Keratinocyte (primary cell): ENCODE measurements at regions not wholly inside any gene's neighbourhood (a gene's known extent, or its start where the extent isn't known, plus 50 kb on each side); places are given as distances from the start of the nearest gene placed in this dataset.

ENCODE experiments used
- DNase-seq: peaks from one replicate; pipeline ENCODE4 v3.0.0-alpha.2; 2011; ENCODE audit warnings: low read depth, missing footprints, low spot score
- FAIRE-seq: peaks from 2 replicates; lab custom pipeline; 2011; peaks lifted over from hg19 to GRCh38; lab: Jason Lieb, UNC
- H2AFZ ChIP-seq: 2 replicates; pipeline ENCODE4 v1.6.0; 2012; ENCODE audit warnings: low read length, control low read depth, inconsistent platforms; ENCODE audit not compliant: control insufficient read depth
- H3K27ac ChIP-seq: 2 replicates; pipeline ENCODE4 v1.5.1; 2011; ENCODE audit warnings: low read length; ENCODE audit not compliant: control insufficient read depth, insufficient read depth
- H3K27me3 ChIP-seq: 3 replicates; pipeline ENCODE4 v1.6.0; 2011; ENCODE audit warnings: low read length; ENCODE audit not compliant: control insufficient read depth, insufficient read depth; ENCODE audit errors: extremely low read depth
- H3K36me3 ChIP-seq, 2 experiments: 2 replicates in 1 of 2; 3 replicates in 1 of 2; pipeline ENCODE4 v1.5.1; 2011; ENCODE audit warnings: low read length in 2 of 2, mild to moderate bottlenecking in 1 of 2; ENCODE audit not compliant: control insufficient read depth in 2 of 2, insufficient read depth in 2 of 2; ENCODE audit errors: extremely low read depth in 1 of 2
- H3K4me1 ChIP-seq: 3 replicates; pipeline ENCODE4 v1.5.1; 2011; ENCODE audit warnings: low read length; ENCODE audit not compliant: control insufficient read depth, insufficient read depth; ENCODE audit errors: extremely low read depth
- H3K4me2 ChIP-seq: 3 replicates; pipeline ENCODE4 v1.6.0; 2011; ENCODE audit warnings: low read depth, low read length; ENCODE audit not compliant: control insufficient read depth, insufficient read depth; ENCODE audit errors: extremely low read depth
- H3K4me3 ChIP-seq, 3 experiments: fragments of 200-600 bp in 1 of 3; sonication (generic) in 1 of 3; 2 replicates in 2 of 3; 3 replicates in 1 of 3; pipeline ENCODE4 v1.5.1; 2011 to 2016; ENCODE audit warnings: low read length in 3 of 3, mild to moderate bottlenecking in 3 of 3, control low read depth in 2 of 3, inconsistent platforms in 1 of 3, low read depth in 1 of 3, mixed read lengths in 1 of 3, mixed run types in 1 of 3, moderate library complexity in 1 of 3; ENCODE audit not compliant: control insufficient read depth in 2 of 3, insufficient read depth in 2 of 3; ENCODE audit errors: extremely low read depth in 1 of 3
- H3K79me2 ChIP-seq: 2 replicates; pipeline ENCODE4 v1.6.0; 2012; ENCODE audit warnings: low read length; ENCODE audit not compliant: control insufficient read depth, insufficient read depth
- H3K9ac ChIP-seq: 3 replicates; pipeline ENCODE4 v1.6.0; 2011; ENCODE audit warnings: low read length; ENCODE audit not compliant: control insufficient read depth, insufficient read depth; ENCODE audit errors: extremely low read depth
- H3K9me1 ChIP-seq: 3 replicates; pipeline ENCODE4 v1.6.0; 2011; ENCODE audit warnings: low read length; ENCODE audit not compliant: control insufficient read depth, insufficient read depth; ENCODE audit errors: extremely low read depth
- H3K9me3 ChIP-seq: 2 replicates; pipeline ENCODE4 v1.5.1; 2012; ENCODE audit warnings: low read depth, low read length; ENCODE audit not compliant: control insufficient read depth
- H4K20me1 ChIP-seq: 3 replicates; pipeline ENCODE4 v1.6.0; 2011; ENCODE audit warnings: low read length; ENCODE audit not compliant: control insufficient read depth, insufficient read depth; ENCODE audit errors: extremely low read depth
- CTCF ChIP-seq, 3 experiments: IDR thresholded peaks in 1 of 3; conservative IDR thresholded peaks in 1 of 3; optimal IDR thresholded peaks in 1 of 3; 2 replicates in 2 of 3; 3 replicates in 1 of 3; pipeline versions ENCODE3 to v1.5.1; 2011; ENCODE audit warnings: low read length in 3 of 3, mild to moderate bottlenecking in 3 of 3, moderate library complexity in 2 of 3, control low read depth in 1 of 3, inconsistent platforms in 1 of 3; ENCODE audit not compliant: insufficient read depth in 2 of 3; ENCODE audit errors: extremely low read depth in 1 of 3
- EZH2 ChIP-seq: IDR thresholded peaks from one replicate; pipeline ENCODE4 v1.6.1; 2012; ENCODE audit warnings: inconsistent platforms, mild to moderate bottlenecking, low read length, moderate library complexity
- dilution Hi-C: fragments of 300-500 bp; cut with MboI; formaldehyde crosslinking; loops from one replicate; pipeline ENCODE4 v1.7.0; 2020; ENCODE audit warnings: low sequenced_read_pairs; ENCODE audit not compliant: extremely low pct_ligation_motif_present

- no peak for DNase-seq
- Histone ChIP-seq H2AFZ (no peak overlapping the region), H3K27ac (no peak overlapping the region), H4K20me1 (no peaks in the 10 kb centered on the region), H3K4me1 (peaks cover 9% of the 10 kb centered on the region), H3K27me3 (peaks cover 4% of the 10 kb centered on the region), H3K9me3 (no peaks in the 10 kb centered on the region), H3K79me2 (no peaks in the 10 kb centered on the region), H3K36me3 (no peaks in the 10 kb centered on the region), H3K9me1 (no peaks in the 10 kb centered on the region), H3K9ac (no peak overlapping the region), H3K4me2 (no peak overlapping the region), H3K4me3 (no peak overlapping the region)
- FAIRE-seq: no peak
- dilution Hi-C loops: no loop called here
- TF ChIP-seq CTCF (optimal IDR thresholded peaks at IDR 0.05 in 1 of 3, IDR thresholded peaks at IDR 0.05 in 1 of 3, conservative IDR thresholded peaks at IDR 0.05 in 1 of 3; ENCODE audit: extremely low read depth in 1 of 3, insufficient read depth in 2 of 3, low read length in 3 of 3): no peak
- TF ChIP-seq EZH2: no peak
Measured at GRCh38 chr2:19785447-19785846, 116.3 kb downstream of the TTC32 start.

GRCh38 chr2:19784456-19784855, 117.3 kb downstream of the TTC32 start:
- Histone ChIP-seq H3K4me3 (no peak overlapping the region), H3K4me1 (peaks cover 9% of the 10 kb centered on the region), H3K36me3 (no peaks in the 10 kb centered on the region), H2AFZ (no peak overlapping the region), H3K4me2 (no peak overlapping the region), H3K27me3 (peaks cover 9% of the 10 kb centered on the region), H3K27ac (no peak overlapping the region), H4K20me1 (no peaks in the 10 kb centered on the region), H3K9me3 (no peaks in the 10 kb centered on the region), H3K9ac (no peak overlapping the region), H3K79me2 (no peaks in the 10 kb centered on the region), H3K9me1 (no peaks in the 10 kb centered on the region)
- FAIRE-seq (no peak), DNase-seq (no peak)
- TF ChIP-seq CTCF (optimal IDR thresholded peaks at IDR 0.05 in 1 of 3, IDR thresholded peaks at IDR 0.05 in 1 of 3, conservative IDR thresholded peaks at IDR 0.05 in 1 of 3; ENCODE audit: extremely low read depth in 1 of 3, insufficient read depth in 2 of 3, low read length in 3 of 3): no peak
- TF ChIP-seq EZH2: no peak
- dilution Hi-C loops: no loop called here
